GM12878 (cell line): ENCODE measurements at regions not wholly inside any gene's neighbourhood (a gene's known extent, or its start where the extent isn't known, plus 50 kb on each side); places are given as distances from the start of the nearest gene placed in this dataset.

Experiments used
- CREM ChIP-seq: IDR thresholded peaks from 2 replicates; pipeline ENCODE4 v1.6.1; 2014; ENCODE audit warnings: antibody characterized with exemption, low read depth
- EP300 ChIP-seq, 2 experiments: fragments of 150-350 bp in 1 of 2; IDR thresholded peaks; 2 replicates each; pipeline ENCODE4 v1.6.1; 2011 to 2012; ENCODE audit warnings: low read depth in 2 of 2, low read length in 2 of 2, borderline replicate concordance in 1 of 2, improper control_type of control experiment in 1 of 2, inconsistent platforms in 1 of 2; ENCODE audit not compliant: control insufficient read depth in 1 of 2
- GABPA ChIP-seq: IDR thresholded peaks from 2 replicates; pipeline ENCODE4 v1.6.1; 2014; ENCODE audit warnings: antibody characterized with exemption, low read depth, mild to moderate bottlenecking, inconsistent platforms
- SP1 ChIP-seq: IDR thresholded peaks from one replicate; pipeline ENCODE4 v1.6.1; 2011; ENCODE audit warnings: low read depth, low read length

GRCh38 chr11:71060391-71060791 lies 192.0 kb downstream of the SHANK2 start:
- TF ChIP-seq EP300 (IDR thresholded peaks at IDR 0.05; ENCODE audit: borderline replicate concordance in 1 of 2, control insufficient read depth in 1 of 2, low read depth in 2 of 2, low read length in 2 of 2) (no peak), SP1 (no peak), GABPA (no peak), CREM (no peak)
